Ammon's horn (tissue), 1 donor: ENCODE measurements at regions not wholly inside any gene's neighbourhood (a gene's known extent, or its start where the extent isn't known, plus 50 kb on each side); places are given as distances from the start of the nearest gene placed in this dataset.
"Not testable (repeated sequence)": the region's sequence is repeated elsewhere in the genome, so short reads cannot be mapped to it uniquely, and the experiment has no call there.

Experiments
- DNase-seq: peaks from one replicate; pipeline ENCODE4 v3.0.0-alpha.2; 2016; ENCODE audit warnings: low spot score

DNA sequence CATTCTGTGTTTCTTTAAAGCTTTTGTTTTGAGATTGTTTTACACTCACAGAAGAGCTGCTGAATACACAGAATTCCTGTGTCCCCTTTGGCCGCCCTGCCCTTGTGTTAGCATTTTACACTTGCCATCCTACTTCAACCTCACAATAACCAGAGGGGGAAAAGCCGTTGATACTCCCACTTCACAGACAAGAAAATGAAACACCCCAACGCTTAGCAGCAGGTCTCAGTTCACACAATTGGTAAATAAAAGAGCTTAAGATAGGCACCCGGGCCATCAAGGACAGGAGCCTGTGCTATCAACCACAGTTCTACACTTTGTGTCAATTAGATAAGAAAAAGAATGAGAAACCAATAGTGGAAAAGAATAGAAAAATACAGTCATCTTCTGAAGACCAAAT, 178.0 kb downstream of the SYK start:
- DNase-seq = no peak

DNA sequence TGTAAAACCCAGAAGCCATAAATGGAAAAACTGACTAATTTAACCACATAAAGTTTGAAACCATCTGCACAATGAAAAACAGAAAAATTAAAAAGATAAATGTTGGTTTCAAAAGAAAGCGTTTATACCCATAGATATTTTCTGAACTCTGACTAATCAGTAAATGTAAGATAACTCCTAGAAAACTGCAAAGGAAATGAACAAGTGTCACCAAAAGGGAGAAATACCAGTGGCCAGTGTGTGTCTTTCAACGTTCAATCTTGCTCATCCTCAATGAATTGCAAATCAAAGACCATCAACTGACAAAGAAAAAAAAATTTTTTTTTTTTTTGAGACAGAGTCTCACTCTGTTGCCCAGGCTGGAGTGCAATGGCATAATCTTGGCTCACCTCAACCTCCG, 180.1 kb downstream of the SYK start:
- DNase-seq = no peak

DNA sequence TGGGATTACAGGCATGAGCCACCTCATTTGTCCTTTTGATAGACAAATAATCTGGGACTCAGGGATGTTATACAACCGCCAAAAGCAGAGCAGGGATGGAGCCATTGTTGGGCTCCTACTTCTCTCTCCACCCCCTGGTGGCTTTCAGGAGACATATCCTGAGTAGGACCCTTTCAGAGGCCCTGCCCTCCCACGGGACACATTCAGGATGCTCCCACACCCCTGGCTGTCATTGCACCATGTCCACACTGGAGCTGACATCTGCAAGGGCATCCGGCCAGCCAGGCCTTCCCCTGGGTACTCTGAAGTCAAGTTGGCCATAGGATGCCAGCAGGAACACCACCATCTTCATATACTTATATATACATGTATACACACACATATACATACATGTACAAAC, 181.8 kb downstream of the SYK start:
- no peak for DNase-seq

DNA sequence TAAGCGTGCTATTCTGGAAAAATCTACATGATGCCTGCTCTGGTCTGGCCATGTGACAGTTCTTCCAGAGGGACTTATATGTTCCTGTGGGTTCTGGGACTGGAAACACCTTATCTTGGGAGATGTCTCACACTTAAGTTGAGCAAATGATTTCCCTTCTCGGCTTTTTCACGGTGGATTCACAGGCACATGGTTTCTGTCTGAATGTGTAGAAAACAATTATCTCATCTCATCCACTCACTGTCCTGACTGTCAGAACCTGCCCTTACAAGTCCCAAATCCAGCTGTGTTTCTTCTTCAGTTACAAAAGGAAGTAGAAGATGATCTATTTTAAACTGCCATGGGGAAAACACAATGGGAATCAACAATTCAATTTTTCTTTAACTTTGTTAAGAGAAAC, 184.0 kb downstream of the SYK start:
- DNase-seq = no peak

DNA sequence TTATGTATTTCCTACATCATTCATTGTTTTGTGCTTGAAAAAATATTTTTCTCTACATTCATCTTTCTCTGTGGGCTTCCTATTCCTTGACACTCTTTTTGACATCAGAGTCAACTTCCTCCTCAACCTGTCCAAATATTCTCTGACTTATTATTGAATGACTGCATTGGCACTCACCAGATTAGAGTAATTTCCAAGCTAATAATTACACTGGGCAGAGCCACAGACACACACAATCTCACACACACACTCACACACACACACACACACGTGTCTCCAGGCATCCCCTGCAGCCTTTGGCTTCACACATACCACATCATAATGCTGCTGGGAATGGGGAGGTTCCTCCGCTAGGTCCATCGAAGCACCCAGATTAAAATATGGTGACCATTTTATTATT, 184.5 kb downstream of the SYK start:
- DNase-seq = no peak

DNA sequence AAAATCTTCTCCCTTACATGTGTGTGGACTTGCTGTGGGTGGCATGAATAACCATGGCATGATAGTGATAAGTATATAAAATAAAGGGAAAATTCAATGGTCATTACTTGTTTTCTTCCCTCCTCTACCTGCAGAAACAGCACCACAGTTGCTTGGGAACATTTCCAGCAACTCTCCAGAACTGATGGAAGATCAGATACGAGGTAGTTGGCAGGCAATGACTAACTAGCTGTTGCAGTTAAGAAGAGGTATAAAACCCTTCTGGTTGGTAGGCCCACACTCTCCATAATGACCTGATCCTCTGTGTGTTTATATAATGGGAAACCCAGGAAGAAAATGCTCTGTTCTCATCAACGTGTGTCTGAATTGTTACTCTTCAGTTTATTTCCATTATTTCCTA, 185.9 kb downstream of the SYK start:
- no peak for DNase-seq

DNA sequence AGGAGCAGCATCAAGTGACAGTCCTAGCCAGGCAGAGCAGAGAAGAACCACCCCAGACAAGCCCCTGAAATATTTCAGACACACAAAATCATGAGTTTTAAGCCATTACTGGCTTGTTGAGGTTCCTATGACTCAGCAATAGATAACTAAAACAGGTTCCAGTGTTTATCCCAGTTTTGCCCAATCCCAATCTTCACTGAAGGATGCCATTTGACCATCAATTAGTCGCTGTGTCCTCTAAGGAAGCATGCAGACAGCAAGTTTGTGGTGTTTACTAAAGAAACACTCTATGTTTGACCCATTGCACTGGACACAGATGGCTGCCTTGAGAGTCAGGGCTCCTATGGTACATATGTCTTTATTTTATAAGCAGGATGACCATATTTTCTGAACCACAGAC, 186.7 kb downstream of the SYK start:
- no peak for DNase-seq

DNA sequence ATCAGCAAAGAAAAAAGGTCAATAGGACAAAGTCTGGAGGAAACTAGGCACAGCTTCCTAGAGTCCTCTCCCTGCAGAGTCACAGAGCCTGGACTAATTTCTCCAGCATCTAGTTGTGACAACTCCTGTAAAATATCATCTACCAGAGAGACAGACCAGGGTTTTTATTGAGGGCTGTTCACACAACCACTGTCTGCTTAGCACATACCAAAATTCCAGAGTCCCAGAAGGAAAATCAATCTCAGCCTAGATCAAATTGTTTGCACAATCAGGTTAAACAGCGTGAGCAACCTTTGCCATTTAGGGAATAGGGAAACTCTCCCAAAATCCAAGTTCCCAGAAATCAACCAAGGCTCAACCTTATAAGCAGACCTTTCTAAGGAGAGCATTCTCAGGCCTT, 190.3 kb downstream of the SYK start:
- no peak for DNase-seq

DNA sequence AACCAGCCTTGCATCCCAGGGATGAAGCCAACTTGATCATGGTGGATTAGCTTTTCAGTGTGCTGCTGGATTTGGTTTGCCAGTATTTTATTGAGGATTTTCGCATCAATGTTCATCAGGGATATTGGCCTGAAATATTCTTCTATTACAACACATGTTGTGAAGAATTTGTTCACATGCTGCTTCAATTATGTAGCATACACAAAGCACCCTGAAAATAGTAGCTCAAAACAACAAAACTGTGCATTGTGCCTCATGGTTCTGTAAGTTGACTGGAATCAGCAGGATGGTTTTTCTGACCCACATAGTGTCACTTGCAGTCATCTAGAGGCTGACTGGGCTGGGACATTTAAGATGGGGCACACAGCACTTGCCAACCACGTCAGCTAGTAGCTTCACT, 193.9 kb downstream of the SYK start:
- no peak for DNase-seq

DNA sequence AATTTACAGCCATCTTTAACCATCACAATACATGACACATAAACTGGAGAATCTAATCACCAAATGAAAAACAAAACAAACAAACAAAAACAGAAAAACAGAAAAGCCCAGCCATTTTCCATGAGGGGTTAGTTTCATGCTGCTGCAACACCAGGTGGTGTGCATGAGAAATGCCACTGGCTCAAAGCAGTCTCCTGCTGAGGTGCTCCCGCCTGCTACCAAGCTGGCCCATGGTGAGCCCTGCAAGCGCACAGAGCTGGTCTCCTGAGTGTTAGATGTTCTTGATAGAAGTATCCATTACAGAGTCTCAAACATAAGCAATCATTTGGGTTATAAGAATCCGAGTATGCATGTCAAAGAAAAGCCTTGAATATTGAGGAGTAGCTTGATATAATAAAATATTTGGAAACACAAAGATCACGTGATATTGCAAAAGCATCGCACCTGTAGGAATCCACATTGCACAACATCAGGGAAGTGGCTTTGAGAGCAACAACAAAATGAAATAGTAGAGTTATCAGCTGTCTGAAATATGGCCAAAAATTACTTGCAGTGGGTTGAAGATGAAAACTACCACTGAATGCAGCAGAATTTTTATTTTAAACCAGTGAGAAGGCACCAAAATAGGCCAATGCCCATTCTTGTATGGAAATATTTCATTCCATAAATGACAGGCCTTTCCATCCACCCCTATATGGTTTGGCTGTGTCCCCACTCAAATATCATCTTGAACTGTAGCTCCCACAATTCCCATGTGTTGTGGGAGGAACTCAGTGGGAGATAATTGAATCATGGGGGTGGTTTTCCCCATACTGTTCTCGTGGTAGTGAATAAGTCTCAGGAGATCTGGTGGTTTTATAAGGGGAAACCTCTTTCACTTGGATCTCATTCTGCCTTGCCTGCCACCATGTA, 194.8 kb downstream of the SYK start:
- DNase-seq = no peak

DNA sequence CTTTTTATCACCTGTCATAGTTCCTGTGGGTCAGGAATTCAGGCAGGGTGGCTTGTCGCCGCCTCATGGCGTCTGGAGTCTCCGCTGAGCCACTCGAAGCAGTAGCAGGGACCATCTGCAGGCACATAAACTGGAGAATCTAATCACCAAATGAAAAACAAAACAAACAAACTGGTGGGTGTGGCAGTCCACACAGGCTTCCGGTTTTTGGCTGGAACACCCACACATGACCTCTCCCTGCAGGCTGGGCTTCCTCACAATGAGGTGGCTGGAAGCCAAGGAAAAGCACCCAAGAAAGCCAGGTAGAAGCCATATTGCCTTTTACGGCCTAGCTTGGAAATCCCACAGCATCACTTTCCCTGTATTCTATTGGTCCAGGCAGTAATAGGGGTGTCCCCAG, 197.0 kb downstream of the SYK start:
- no peak for DNase-seq

DNA sequence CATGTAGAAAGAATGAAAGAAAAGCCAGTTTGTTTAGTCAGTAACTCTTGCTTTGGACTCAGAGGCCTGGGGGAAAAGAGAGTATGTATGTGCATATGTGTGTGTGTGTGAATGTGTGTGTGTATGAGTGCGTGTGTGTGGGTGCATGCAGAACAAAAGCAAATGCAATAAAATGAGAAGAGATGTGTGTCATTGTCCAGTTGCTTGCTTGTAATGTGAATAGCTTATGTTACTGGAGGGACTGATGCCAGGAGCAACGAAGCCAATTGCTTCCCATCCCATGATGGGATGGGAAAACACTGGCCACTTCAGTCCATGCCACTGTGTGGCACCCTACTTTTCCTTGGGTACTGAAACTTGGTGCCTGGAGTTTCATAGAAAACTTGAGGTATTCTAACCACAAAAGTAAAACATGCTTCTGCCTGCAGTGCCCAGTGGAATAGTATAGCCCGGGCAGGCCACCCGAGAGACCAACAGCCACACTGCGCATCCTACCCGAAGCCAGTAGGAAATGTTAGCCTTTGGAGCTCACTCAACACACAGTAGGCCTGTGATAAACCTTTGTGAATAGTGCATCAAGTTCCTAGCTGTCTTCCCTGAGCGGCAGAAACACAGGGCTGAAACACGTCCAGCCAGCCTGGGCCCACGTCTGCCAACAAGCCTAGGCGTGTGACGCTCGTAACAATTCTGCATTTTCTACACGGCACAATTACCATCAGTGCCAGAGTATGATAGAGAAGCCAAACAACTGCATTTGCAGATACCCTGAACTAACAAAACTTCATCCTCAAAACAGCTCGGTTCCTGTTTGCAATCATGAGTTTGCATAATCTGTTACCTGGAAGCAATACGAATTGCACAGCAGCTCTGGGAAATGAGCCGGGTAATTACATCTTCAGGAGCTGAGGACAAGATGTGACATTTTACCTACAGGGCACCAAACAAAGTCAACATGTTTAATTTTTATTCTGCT, 198.1 kb downstream of the SYK start:
- peak; percentile 37 for DNase-seq

DNA sequence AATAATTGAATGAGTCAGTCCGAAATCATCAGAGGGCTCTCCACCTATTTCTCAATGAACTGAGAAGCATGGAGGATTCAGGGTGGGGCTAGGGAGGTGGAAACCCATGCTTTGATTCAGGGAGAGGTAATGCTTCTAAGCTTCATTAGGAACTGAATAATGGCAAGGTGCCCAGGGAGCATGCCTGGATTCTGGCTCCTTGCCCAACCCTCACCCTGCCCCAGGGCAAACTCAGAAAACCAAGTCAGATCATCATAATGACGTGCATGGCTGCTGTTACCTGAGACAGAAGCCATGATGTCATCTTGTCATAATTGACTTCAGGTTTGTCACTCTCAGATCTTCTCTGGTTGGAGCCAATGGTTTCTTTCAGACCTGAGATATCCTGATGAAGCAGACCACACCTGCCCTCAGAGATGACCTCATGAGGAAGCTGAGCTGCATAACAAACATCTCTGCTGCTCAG, 199.6 kb downstream of the SYK start:
- DNase-seq = no peak

DNA sequence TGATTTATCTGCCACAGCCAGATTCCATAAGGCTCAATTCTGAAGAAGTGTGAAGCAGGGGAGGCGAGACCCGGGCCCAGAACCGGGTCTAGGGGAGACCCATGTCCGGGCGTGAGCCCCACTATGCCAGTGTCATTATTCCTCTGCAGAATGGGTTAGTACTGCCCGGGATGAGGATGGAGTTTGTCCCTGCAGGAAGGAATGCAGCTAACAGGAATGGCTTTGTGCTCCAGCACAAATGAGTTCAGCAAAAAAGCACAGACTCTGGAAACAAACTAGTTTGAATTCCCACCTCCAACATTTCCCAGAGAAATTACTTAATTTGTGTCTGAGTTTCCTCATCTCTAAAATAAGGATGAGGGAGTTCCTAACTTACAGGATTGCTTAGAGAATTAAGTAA, 202.9 kb downstream of the SYK start:
- DNase-seq = no peak

DNA sequence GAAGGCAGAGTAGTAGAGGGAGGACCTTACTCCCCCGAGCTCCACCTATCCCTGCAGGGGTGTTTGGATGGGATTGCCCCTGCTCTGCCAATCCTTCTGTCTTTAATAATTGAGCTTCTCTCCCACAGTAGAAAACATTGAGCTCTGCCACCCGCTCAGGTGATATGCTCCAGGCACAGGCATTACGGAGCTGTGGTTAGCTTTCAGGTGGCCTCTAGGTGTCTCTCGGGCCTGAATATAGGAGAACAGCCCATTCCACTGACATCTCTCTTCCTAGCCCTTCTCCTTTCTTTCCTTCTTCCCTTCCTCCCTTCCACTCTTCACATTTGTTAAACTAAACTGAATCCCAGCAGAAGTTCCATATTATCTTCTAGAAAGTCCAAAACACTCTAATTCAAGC, 203.4 kb downstream of the SYK start:
- no peak for DNase-seq

DNA sequence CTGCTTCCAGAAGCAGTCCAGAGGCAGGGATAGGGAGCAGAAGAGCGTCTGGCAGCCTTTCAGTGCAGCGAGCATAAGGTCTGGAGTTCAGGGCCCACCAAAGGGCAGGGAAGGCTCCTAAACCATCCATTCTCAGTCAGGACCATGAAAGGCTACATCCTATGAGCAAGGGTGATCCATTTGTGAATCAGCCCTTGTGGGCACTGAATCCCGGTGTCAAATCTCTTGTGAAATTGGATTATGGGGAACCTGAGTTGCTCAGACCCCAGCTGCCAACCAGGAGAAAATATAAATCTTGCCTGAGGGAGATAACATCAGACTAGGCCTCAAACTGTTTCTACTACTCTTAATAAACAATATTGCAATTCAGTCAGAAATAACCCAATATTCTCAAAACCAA, 204.4 kb downstream of the SYK start:
- no peak for DNase-seq

DNA sequence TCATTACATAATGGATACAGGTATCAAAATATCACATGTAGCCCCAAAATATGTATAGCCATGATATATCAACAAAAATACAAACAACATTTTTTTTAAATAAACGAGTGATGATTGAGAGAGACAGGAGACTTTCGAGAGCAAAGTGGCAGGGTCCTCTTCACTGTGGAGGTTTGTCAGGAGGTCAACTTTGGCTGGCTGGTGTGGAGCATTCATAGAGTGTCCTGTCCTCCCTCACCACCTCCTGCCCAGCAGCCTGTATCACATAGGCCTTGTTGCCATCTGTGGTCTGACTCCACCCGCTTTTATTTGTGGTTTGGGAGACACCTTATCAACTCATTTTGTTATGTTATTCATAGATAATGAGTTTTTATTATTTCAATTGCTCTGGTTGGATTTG, 206.9 kb downstream of the SYK start:
- DNase-seq = no peak

DNA sequence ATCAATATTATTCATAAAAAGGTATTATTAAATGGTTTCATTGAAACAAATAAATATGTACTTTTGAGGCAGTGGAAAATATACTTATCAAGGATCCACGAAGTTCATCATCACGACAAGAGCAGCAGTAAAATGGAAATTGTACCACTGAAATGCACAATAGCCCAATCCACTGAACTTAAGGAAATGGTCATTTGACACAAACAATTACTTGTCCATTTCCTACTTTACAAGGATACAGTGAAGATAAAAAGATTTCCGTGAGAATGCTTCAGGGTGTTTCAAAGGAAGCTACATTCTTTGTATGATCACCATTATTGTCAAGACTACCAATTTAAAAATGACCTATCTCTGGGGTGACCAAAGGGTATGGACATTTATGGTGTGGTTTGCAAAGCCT, 210.3 kb downstream of the SYK start:
- no peak for DNase-seq

DNA sequence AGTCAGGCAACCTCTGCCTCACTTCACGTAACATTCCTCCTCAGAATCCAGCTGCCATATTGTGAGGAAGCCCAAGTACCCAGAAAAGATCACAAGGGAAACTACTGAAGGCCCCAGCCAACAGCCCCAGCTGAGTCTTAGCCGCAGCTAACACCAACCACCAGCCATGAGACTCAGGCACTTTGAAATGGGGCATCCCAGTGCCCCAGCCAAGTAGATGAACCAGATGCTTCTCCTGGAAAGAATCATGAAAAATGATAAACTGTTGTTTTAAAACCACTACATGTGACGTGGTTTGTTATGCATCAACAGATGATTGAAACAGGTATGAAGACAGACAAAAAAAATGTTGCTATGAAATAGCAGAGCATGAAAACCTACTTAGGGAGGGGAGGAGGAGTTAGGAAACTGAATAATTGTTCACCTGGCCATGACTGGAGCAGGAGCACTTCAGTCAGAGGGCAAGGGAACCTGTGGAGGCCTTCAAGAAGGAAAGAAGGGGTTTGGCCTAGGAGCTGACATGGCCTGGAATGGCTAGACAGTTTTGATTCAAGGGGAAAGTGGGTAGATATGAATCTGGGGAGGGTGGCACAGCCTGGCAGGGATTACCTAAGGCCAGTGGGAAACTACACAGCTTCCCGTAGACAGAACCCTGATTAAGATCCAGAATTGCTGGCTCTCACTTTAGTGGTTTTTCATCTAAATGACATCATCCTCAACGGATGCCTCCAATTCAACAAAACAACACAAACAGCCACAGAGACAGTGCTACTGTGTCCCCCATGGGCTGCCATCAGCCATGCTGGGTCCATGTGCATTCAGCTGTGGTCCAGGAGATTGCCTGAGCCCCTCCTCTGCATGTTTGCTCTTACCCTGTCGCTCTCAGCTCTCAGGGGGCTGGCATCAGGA, 211.6 kb downstream of the SYK start:
- DNase-seq = no peak

DNA sequence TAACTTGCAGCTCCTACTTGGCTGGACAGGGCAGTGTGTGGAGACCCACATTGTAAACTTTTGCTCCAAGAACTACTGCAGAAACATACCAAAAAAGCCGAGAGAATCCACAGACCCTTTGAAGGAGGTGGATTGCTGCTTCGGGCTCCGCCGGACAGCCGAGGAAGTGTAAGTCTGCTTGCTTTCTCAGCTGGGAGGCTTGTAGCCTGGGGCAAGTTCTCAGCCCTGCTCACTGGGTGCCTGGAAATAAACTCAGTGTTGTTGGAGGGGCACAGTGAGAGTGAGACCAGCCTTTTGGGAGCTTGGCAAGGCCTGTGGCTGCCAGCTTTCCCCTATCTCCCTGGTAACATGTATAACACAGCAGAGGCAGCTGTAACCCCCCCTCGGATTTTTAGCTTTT, 215.6 kb downstream of the SYK start:
- no peak for DNase-seq

DNA sequence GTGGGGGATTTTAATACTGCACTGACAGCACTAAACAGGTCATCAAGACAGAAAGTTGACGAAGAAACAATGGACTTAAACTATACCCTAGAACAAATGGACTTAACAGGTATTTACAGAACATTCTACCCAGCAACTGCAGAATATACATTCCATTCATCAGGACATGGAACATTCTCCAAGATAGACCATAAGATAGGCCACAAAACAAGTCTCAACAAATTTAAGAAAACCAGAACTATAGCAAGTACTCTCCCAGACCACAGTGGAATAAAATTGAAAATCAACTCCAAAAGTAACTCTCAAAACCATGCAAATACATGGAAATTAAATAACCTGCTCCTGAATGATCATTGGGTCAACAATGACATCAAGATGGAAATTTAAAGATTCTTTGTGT, 218.3 kb downstream of the SYK start:
- not testable (repeated sequence) for DNase-seq

DNA sequence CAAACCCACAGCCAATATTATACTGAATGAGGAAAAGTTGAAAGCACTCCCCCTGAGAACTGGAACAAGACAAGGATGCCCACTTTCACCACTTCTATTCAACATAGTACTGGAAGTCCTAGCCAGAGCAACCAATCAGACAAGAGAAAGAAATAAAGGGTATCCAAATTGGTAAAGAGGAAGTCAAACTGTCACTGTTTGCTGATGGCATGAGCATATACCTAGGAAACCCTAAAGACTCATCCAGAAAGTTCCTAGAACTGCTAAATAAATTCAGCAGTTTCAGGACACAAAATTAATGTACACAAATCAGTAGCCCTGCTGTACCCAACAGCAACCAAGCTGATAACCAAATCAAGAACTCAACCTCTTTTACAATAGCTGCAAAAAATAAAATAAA, 220.0 kb downstream of the SYK start:
- DNase-seq = not testable (repeated sequence)
